HG03521 (cell line): ENCODE measurements at regions not wholly inside any gene's neighbourhood (a gene's known extent, or its start where the extent isn't known, plus 50 kb on each side); places are given as distances from the start of the nearest gene placed in this dataset.
A peak's percentile ranks its signal among the peaks of the same experiment; 100 is the strongest.
"Not testable (repeated sequence)": the region's sequence is repeated elsewhere in the genome, so short reads cannot be mapped to it uniquely, and the experiment has no call there.

Experiments used
- ATAC-seq: cut with Tn5 transposase; IDR thresholded peaks from one replicate; pipeline ENCODE4 v1.9.1; 2021; ENCODE audit warnings: mild to moderate bottlenecking, moderate library complexity; ENCODE audit not compliant: unreplicated experiment

DNA sequence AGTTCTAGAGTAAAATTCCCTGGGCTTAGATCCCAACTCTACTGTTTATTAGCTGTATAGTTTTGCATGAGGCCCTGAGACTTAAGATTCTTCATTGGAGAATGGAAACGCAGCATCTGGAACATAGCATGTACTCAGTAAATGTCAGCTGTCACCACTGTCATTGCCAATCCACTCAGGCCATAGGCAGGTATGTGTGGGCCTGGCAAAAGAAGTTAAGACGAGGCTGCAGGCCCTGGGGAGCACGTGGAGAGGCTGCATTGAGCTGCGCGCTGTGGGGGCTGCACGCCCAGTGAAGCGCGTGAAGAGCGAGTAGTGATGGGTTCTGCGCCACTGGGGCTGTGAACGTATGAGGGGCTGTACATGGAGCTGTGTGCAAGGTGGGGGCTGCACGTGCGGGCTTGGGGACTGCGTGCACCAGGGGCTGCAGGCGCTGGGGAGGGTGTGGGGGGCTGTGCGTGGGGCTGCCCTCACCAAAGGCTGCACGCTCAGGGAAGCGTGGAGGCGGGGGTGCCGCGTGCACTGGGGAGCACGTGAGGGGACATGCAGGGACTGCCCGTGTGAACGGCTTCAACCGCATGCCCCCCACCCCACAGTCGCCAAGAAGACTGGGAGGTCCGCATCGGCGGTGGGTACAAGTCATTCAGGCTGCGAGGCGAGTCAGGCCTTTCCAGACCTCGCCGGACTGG is 85.5 kb downstream of the PRR15 start:
- no peak for ATAC-seq

DNA sequence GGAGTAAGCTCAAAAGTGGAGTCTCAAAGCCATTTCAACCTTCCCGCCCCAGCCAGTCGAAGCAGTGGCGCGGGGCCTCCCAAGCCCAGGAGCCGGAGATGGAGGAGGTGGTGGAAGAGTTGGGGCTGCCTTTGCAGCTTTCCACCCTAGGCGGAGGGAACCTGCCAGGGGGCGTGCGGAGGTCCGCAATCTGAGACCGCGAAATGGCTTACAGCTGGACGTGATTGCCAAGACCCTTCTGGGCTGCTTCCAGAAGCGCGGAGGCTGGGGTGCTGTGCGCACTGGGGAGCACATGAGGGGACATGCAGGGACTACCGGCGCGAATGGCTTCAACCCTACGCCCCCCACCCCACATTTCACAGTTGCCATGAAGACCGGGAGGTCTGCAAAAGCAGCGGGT is 86.2 kb downstream of the PRR15 start:
- ATAC-seq = no peak

DNA sequence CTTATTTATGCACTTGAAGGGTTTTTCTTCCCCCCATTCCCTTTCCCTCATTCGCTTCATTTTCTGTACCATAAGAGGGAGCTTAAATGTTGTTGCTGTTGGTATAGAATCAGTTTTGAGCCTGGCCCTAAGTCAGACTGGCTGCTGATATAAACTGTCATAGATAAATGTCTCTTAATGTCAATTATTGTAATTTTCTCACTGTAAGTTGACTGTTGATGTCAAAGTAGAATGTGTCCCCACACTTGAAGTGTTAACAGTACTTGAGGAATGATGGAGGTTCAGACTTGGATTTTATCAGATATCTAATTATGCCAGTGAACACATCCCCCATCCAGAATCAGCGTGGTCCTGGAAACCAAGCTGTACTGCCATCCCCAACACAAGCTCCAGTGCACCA is 87.8 kb downstream of the PRR15 start:
- no peak for ATAC-seq

DNA sequence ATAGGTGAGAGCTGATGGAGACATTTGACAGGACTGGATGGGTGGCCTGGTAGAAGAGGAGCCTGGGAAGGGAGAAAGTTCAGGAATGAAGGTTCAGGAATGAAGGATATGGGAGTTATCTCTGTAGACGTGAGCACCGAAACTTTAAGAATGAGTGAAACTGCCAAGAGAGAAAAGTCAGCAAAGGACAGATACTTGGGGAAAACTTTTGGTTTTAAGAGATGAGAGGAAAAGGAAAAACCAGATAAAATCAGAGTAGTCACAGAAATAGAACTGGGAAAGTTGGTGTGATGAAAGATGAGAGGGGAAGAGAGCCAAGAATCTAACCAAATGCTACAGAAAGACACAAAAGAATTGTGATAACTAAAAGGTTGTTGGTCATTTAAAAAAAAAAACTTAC is 88.9 kb downstream of the PRR15 start:
- ATAC-seq = no peak

DNA sequence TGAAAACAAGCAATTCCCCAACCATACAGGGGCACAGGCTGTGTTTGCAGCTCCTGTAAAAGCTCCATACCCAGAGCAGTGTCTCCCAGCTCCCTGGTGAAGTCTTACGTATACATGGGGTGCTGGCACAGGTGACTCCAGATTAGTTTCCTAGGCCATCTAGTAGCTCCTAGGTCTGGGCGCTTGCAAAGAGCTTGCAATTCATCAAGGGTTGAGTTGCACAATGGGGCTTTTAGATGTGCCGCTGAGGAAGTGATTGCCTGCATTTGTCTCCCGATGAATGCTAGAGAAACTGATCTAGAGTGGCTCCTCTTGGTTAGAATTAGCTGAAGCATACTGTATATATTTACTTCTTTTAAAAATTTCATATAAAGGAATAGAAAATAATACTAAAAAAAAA is 90.7 kb downstream of the PRR15 start:
- ATAC-seq = not testable (repeated sequence)

DNA sequence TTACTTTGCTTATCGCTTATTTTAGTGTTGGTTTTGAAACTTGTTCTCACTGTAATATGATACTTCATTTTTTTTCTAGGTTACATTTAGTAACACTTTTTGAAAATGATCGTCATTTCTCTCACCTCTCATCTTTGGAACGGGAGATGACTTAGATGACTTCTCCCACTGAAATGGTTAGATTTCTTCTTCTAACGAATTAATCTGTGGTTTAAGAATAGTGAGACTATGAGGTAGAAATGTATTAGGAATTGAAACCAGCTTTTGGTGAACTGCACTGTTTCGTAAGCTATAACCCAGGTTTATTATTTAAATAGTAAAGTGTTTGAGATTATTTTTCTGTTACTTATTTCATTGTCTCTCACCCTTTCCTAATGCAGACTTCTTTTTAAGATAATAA is 93.7 kb downstream of the PRR15 start:
- ATAC-seq = no peak

DNA sequence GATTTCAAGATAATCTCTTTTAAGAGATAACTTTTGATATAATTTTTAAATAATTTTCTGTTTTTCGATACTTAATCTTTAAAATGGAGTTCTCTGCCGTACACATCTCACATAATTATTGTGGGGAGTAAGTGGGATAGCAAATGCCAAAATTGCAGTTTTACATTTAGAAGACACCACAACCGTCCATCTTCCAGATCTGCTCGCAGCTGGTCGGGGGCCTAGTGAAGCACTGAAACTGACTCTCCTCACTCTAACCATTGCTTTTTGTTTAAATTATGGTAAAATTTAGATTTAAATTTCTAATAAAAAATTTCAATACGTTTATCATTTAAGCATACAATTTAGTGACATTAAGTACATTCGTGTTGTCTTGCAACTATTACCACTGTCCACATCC is 94.2 kb downstream of the PRR15 start:
- ATAC-seq = no peak

DNA sequence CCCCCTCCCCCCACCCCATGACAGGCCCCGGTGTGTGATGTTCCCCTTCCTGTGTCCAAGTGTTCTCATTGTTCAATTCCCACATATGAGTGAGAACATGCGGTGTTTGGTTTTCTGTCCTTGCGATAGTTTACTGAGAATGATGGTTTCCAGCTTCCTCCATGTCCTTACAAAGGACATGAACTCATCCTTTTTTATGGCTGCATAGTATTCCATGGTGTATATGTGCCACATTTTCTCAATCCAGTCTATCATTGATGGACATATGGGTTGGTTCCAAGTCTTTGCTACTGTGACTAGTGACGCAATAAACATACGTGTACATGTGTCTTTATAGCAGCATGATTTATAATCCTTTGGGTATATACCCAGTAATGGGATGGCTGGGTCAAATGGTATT is 95.6 kb downstream of the PRR15 start:
- ATAC-seq = not testable (repeated sequence)

DNA sequence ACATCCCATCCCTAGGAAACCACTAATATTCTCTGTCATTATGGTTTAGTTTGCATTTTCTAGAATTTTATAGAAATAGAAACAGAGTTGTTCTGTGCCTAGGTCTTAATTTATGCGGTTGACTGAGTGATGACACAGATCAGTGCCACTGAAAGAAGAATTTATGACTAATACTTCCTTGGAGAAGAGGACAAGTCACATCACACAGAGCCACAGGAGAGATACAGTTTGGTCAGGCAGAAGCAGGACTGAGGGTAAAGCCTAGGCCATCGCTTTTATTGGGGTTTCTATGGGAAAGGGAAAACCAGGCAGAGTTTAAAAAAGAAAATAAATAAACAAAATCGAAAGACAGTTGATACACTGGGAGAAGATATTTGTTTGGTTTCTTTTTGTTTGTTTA is 99.3 kb downstream of the PRR15 start:
- not testable (repeated sequence) for ATAC-seq

DNA sequence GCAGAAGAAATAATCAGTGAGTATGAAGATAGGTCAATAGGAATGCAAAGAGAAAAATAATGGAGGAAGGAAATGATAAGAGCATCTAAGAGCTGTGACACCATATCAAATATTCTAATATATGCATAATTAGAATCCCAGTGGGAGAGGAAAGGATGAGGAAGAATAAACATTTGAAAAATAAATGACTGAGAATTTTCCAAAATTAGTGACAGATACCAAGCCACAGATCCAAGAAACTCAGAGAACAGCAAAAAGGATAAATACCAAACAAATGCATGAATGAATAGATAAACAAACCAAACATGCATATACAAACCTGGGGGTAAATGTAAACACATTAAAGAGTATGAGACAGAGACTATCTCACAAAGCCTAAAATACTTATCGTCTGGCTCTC is 101.4 kb downstream of the PRR15 start:
- ATAC-seq = not testable (repeated sequence)

DNA sequence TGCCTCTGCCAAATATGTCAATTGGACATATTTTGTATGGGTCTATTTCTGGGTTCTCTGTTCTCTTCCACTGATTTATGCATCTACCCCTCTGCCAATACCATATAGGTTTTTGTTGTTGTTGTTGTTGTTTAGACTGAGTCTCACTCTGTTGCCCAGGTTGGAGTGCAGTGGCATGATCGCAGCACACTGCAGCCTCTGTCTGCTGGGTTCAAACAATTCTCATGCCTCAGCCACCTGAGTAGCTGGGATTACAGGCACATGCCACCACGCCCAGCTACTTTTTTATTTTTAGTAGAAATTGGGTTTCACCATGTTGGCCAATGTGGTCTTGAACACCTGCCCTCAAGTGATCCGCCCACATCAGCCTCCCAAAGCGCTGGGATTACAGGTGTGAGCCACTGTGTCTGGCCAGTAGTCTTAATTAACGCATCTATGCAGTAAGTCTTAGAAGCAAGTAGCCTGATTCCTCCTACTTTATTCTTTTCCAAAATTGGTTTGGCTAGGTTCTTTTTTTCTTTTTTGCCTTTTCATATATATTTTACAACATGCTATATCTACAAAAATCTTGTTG is 103.5 kb downstream of the PRR15 start:
- not testable (repeated sequence) for ATAC-seq

DNA sequence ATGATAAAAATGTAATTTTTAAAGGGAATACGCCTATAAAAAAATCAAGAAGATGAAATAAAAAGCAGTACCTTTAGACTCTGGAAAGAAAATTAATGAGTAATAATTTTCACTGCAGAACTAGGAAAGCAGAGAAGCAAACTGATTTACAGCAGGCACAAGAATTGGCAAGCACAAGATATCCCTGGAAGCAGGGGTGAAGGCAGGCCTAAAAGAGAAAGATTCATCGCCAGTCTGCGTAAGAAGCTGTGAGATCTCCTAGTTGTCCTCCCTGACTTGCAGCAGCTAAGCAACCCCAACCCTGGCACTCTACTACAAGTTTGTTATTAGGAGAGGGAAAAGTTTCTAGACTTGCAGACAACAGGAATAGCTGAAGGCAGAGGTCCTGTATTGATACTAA is 107.7 kb downstream of the PRR15 start:
- ATAC-seq = not testable (repeated sequence)

DNA sequence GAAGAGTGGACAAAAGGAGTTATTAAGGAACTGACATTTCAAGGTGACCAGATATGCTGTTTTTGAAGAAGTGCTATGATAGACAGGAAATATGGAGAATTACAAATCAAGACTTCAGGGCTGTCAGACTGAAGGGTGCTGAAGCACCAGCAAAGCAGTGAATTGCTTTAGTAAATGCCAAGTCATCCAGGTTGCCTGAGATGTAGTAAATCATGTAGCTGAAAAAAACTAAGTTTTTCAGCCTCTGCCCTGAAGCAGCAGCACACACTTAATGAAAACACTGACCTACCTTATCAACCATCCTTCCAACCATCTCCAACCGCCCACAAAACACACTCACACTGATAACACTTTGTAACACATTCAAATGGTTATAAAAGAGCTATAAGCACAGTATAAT is 110.0 kb downstream of the PRR15 start:
- ATAC-seq = not testable (repeated sequence)

DNA sequence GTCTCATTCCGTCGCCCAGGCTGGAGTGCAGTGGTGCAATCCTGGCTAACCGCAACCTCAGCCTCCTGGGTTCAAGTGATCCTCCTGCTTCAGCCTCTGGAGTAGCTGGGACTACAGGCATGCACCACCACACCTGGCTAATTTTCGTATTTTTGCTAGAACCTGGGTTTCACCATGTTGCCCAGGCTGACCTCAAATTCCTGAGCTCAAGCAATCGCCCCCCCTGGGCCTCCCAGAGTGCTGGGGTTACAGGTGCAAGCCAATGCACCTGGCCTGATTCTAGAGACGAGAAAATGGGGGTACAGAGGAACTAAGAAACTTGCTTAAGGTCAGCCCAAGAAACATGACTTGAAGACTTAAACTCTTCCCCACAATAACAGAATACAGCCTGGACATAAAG is 111.0 kb downstream of the PRR15 start:
- ATAC-seq = not testable (repeated sequence)

DNA sequence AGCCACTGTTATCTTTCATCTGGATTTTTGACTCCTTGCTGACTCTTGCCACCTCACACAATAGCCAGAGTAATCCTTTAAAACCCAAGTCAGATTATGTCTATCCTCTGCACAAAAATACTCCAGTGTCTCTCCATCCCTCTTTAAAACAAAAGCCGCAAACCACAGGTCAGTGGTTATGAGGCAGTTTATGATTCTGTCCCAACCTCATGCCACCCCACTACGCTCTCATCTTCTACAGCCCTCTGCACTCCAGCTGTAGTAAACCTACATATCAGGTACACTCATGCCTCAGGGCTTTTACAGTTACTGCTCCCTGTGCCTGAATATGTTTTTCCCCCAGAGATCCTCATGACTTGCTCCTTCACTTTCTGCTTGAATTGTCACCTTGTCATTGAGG is 113.6 kb downstream of the PRR15 start:
- ATAC-seq = not testable (repeated sequence)

DNA sequence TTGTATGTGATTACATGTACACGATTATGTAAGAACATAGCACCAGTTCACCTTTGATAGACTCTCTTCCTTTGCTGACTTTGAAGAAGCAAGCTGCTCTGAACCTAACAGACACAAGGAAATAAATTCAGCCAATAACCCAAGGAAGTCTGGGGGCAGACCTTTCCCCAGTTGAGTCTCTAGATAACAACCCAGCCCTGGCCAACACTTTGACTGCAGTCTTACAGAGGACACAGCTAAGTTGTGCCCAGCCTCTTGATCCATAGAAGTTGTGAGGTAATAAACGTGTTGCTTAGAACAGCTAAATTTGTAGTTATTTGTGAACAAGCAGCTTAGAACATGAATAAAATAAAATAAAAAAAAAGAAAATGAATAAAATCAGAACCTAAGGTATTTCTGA is 116.3 kb downstream of the PRR15 start:
- not testable (repeated sequence) for ATAC-seq

DNA sequence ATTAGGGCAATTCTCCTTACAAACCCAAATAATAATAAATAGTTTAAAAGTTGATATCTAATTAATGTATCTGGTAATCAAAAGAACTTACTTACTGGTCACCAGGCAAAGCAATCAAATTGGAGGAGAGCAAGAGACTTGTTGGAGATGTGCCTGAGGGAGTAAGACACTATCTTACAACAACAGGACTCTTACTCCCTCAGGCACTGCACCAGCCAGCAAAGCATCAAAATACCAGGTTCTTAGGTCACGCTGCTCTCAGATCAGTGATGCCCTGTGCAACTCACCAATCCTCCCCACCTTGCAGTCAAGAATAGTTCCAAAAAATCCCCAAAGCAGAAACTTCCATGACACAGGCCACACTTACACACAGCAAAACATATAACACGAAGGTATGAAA is 117.0 kb downstream of the PRR15 start:
- ATAC-seq = not testable (repeated sequence)

DNA sequence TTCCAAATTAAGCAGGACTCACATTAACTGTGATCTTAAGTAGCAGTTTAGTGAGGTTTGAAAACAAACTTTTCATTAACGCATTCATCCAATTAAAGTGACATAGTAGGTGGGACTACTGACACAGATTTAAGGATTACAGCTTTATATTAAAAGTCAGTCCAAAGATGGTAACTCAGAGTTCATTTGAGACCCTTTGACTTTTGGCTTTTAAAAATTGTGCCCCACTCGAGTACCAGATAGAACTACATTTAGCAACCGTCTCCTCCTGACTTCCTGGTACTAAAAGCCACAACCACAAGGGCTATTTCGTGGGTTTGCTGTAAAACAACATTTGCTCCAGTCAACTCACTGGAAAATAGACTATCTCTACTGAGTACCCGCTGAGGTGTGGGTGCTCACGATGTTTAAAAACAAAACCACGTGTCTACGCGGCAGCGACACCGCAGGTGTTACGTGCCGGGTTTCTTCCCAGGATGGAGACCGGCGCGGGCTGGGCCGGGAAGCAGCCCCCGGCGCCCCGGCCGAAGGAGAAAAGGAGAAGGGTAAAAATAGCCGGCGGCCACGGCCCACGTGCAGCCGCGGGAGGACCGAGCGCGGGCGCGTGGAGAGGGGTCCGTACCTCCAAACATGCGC is 120.6 kb downstream of the PRR15 start:
- peak; percentile 4 for ATAC-seq

DNA sequence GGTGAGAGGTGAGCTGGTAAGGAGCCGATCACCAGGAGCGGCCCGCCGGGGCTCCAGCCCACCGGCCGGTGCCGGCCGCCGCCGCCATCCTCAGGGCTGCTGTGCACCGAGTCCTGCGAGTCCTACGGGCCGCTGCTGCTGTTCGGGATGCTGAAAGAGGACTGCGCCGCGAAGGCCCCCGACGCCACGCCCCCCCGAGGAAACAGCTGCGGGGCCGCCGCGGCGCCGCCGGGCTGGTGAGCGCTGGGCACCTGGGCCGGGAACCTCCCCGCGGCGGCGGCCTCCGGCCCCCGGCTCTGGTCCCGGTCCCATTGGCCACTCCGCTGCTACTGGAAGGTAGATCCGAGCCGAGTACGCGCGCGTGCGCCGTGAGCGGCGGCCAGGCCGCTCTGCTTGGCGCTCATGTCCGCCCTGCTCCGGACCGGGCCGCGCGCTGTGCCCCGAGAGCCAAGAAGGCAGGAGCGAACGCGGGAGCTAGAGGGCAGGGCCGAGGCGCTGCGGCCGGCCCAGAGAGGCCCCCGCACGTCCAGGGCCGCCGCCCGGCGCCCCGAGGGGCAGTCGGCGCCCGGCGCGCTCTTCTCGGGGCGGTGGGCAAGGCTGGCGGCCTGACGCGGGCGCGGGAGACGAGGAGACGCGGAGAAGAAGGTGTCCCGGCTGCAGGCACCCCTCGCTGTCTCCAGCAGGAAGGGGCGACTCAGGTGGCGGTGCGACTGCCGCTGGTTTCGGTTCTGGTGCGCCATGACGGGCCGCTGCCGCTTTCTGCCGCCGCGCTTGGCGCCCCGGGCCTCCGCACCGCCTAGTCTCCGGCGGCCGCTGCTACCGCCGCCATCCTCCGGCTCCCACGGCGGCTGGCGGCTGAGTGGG is 121.3 kb upstream of the WIPF3 start:
- peak; percentile 63 for ATAC-seq

DNA sequence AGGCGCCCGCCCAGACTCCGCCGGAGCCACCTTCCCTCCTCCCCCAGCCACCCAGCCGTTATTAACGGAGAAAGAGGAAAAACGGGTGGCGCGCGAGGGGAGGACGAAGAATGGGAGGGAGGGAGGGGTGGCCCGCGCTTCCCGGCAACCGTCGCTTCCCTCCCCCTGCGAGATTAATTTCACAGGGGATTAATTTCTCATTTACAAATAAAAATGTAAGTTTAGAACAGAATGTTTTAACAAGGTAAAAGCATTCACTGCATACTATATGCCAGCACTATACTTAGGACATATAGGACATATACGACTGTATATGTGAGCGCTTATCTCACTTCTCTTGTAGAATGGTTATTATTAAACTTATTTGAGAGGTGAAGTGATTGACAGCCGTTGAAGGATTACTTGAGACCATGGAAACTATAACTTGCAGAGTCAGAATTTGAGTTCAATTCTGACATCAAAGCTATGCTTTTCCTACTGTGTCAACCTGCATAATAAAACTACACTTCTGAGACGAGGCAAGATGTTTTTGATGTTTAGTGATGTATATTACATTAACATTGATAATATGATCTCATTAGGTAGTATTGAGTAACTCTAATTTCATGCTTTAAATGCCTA is 120.5 kb upstream of the WIPF3 start:
- ATAC-seq = not testable (repeated sequence)

DNA sequence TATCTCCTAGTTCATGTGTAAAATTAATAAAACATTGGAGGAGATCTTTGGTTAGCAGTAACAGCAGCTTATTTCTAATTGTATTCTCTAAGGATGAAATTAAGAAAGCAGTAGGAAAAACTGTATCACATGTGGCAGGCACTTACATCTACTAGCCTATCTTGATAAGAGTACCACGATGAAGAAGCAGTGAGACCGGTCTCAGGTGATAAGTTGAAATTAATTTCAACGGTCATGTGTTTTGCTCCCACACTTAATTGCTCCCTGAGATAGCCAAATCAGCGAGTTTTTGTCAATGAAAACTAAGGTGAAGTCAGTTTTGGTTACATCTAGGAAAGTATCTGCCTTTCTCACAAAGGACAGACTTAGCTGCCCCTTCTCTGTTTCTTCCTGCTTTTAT is 115.8 kb upstream of the WIPF3 start:
- ATAC-seq = not testable (repeated sequence)
